ENCODE measurements at regions not wholly inside any gene's neighbourhood (a gene's known extent, or its start where the extent isn't known, plus 50 kb on each side); places are given as distances from the start of the nearest gene placed in this dataset.

GRCh38 chr12:124168016-124168786, 126.7 kb upstream of the RFLNA start:
- Mint-ChIP-seq H3K9me3 (peaks cover 17% of the 10 kb centered on the region), H3K27ac (peak overlapping the region; percentile 38), H3K36me3 (peaks cover 41% of the 10 kb centered on the region), H3K4me3 (no peak overlapping the region), H3K4me1 (peaks cover 14% of the 10 kb centered on the region), H3K27me3 (ENCODE audit: low read depth) (no peaks in the 10 kb centered on the region)
- TF ChIP-seq, protein P1, sequence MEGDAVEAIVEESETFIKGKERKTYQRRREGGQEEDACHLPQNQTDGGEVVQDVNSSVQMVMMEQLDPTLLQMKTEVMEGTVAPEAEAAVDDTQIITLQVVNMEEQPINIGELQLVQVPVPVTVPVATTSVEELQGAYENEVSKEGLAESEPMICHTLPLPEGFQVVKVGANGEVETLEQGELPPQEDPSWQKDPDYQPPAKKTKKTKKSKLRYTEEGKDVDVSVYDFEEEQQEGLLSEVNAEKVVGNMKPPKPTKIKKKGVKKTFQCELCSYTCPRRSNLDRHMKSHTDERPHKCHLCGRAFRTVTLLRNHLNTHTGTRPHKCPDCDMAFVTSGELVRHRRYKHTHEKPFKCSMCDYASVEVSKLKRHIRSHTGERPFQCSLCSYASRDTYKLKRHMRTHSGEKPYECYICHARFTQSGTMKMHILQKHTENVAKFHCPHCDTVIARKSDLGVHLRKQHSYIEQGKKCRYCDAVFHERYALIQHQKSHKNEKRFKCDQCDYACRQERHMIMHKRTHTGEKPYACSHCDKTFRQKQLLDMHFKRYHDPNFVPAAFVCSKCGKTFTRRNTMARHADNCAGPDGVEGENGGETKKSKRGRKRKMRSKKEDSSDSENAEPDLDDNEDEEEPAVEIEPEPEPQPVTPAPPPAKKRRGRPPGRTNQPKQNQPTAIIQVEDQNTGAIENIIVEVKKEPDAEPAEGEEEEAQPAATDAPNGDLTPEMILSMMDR (IDR thresholded peaks at IDR 0.05; ENCODE audit: unreplicated experiment) = no peak
- DNase-seq (ENCODE audit: low spot score in 2 of 2, unreplicated experiment in 2 of 2) = no peak

GRCh38 chr12:124169577-124170284, 125.2 kb upstream of the RFLNA start:
- Mint-ChIP-seq H3K4me3 (no peak overlapping the region), H3K36me3 (peaks cover 30% of the 10 kb centered on the region), H3K4me1 (peaks cover 14% of the 10 kb centered on the region), H3K27ac (no peak overlapping the region), H3K9me3 (peaks cover 13% of the 10 kb centered on the region), H3K27me3 (ENCODE audit: low read depth) (no peaks in the 10 kb centered on the region)
- DNase-seq (ENCODE audit: low spot score in 2 of 2, unreplicated experiment in 2 of 2) = no peak
- TF ChIP-seq, protein P1 (IDR thresholded peaks at IDR 0.05; ENCODE audit: unreplicated experiment) = no peak

DNA sequence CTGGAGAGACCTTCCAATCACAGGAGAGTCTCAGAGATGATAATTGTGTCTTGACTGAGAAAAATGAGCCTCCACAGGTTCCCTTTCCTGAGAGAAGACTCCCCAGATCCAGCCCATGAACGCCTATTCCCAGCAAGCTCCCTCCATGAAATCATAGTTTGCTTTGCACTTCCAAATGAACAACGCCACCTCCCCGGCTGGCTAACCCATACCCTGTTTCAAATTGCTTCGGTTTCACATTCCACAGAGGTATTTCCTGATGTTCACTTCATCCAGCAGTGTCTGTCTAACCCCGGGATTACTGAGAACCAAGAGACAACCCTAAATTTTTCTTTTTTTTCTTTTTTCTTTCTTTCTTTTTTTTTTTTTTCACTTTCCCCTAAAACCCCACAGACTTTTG, 124.1 kb upstream of the RFLNA start:
- TF ChIP-seq, protein P1 (IDR thresholded peaks at IDR 0.05; ENCODE audit: unreplicated experiment) = no peak
- Mint-ChIP-seq H3K36me3 (peaks cover 22% of the 10 kb centered on the region), H3K4me3 (no peak overlapping the region), H3K27me3 (ENCODE audit: low read depth) (no peaks in the 10 kb centered on the region), H3K27ac (peak overlapping the region; percentile 59), H3K9me3 (peaks cover 4% of the 10 kb centered on the region), H3K4me1 (peaks cover 16% of the 10 kb centered on the region)
- DNase-seq (ENCODE audit: low spot score in 2 of 2, unreplicated experiment in 2 of 2) = no peak

DNA sequence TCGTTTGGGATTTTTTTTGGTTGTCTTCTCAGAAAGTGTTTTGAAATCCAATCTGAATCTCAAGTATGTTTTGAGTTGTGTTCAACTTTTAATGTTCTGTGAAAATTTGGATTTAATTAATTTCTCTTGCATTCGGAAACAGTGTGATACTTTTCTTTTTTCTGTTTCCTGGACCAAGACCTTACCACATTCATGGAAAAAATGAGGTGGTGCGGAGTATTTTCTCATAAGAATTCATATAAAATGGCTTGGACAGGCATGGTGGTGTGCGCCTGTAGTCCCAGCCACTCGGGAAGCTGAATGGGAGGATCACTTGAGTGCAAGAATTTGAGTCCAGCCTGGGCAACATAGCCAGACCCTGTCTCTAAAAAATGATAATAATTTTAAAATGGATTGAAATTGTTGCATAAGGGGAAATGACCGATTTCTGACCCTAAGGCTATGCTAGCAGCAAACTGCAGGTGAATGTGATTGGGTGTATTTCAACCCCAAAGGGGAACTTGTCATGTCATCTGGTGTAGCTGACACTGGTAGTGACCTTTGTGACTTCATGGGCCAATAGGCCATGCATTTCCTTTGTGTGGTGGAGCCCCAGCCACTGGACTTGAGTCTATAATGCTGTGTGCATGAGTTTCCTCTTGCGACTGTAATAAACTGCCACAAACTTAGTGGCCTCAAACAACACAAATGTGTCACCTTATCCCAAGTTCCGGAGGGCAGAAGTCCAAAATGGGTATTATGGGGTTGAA, 123.5 kb upstream of the RFLNA start:
- Mint-ChIP-seq H3K36me3 (peaks cover 18% of the 10 kb centered on the region), H3K4me3 (no peak overlapping the region), H3K27me3 (ENCODE audit: low read depth) (no peaks in the 10 kb centered on the region), H3K27ac (peak overlapping the region; percentile 59), H3K4me1 (peaks cover 20% of the 10 kb centered on the region), H3K9me3 (peaks cover 3% of the 10 kb centered on the region)
- TF ChIP-seq, protein P1 (IDR thresholded peaks at IDR 0.05; ENCODE audit: unreplicated experiment) = no peak
- DNase-seq (ENCODE audit: low spot score in 2 of 2, unreplicated experiment in 2 of 2) = no peak

GRCh38 chr12:124172636-124173035, 122.3 kb upstream of the RFLNA start:
- H3K4me1 Mint-ChIP-seq = peaks cover 20% of the 10 kb centered on the region
- no peak overlapping the region for H3K4me3 Mint-ChIP-seq
- DNase-seq (ENCODE audit: low spot score in 2 of 2, unreplicated experiment in 2 of 2) = no peak
- peaks cover 3% of the 10 kb centered on the region for H3K9me3 Mint-ChIP-seq
- no peaks in the 10 kb centered on the region for H3K27me3 Mint-ChIP-seq (ENCODE audit: low read depth)
- no peak overlapping the region for H3K27ac Mint-ChIP-seq
- TF ChIP-seq, protein P1 (IDR thresholded peaks at IDR 0.05; ENCODE audit: unreplicated experiment) = no peak
- peaks cover 11% of the 10 kb centered on the region for H3K36me3 Mint-ChIP-seq

Data from mesothelial cell of epicardium (in vitro differentiated cells).